GM12878 (cell line): ENCODE measurements at regions not wholly inside any gene's neighbourhood (a gene's known extent, or its start where the extent isn't known, plus 50 kb on each side); places are given as distances from the start of the nearest gene placed in this dataset.

Source experiments
- ATAC-seq: fragments of 200-7000 bp; cut with Tn5 transposase; 3 replicates; pipeline ENCODE4 v1.9.1; 2020; ENCODE audit warnings: mild to moderate bottlenecking, moderate library complexity
- BruUV-seq: library from RNA; stranded (reverse); fragments of 400-500 nt; replicated peaks from 2 replicates; lab custom pipeline; 2021; lab: Mats Ljungman, UMichigan
- CTCF ChIA-PET: fragments of 300-600 bp; sonication (Branson Sonifier 250); formaldehyde crosslinking; extraction: SDS; loops from one replicate; lab custom pipeline; 2021; ENCODE audit warnings: inconsistent platforms; lab: Yijun Ruan, JAX
- POLR2A ChIA-PET: fragments of 350-600 bp; formaldehyde crosslinking; extraction: SDS; loops from one replicate; lab custom pipeline; 2021; ENCODE audit warnings: inconsistent platforms; lab: Charles Lee
- RAD21 ChIA-PET: fragments of 300-600 bp; sonication (Branson Sonifier 250); formaldehyde crosslinking; loops from one replicate; lab custom pipeline; 2023; ENCODE audit warnings: antibody characterized with exemption; ENCODE audit not compliant: unreplicated experiment; lab: Charles Lee
- SMC1A ChIA-PET: fragments of 300-600 bp; sonication (Branson Sonifier 250); formaldehyde crosslinking; loops from one replicate; lab custom pipeline; 2023; ENCODE audit not compliant: unreplicated experiment, uncharacterized antibody; lab: Charles Lee
- DNase-seq: peaks from one replicate; pipeline ENCODE4 v3.0.0-alpha.2; 2011; ENCODE audit warnings: low read depth, low spot score
- FAIRE-seq: peaks from 3 replicates; lab custom pipeline; 2011; peaks lifted over from hg19 to GRCh38; lab: Jason Lieb, UNC
- H2AFZ ChIP-seq: 2 replicates; pipeline ENCODE4 v1.6.0; 2011; ENCODE audit warnings: low read depth, low read length, control low read depth; ENCODE audit not compliant: control insufficient read depth
- H3K27ac ChIP-seq: 2 replicates; pipeline ENCODE4 v1.5.1; 2011; ENCODE audit warnings: control low read depth; ENCODE audit not compliant: control insufficient read depth, insufficient read depth
- H3K27me3 ChIP-seq, 2 experiments: replicated peaks in 1 of 2; 2 replicates each; pipeline versions ENCODE4 v1.6.0 to v1.6.1; 2011; ENCODE audit warnings: low read length in 1 of 2; ENCODE audit not compliant: control insufficient read depth in 2 of 2, insufficient read depth in 2 of 2
- H3K36me3 ChIP-seq, 2 experiments: 2 replicates each; pipeline ENCODE4 v1.5.1; 2011; ENCODE audit warnings: low read length in 1 of 2; ENCODE audit not compliant: control insufficient read depth in 2 of 2, insufficient read depth in 2 of 2
- H3K4me1 ChIP-seq: 2 replicates; pipeline ENCODE4 v1.6.1; 2011; ENCODE audit warnings: mild to moderate bottlenecking, low read length, moderate library complexity, mixed read lengths; ENCODE audit not compliant: control insufficient read depth, insufficient read depth
- H3K4me2 ChIP-seq: 2 replicates; pipeline ENCODE4 v1.6.0; 2011; ENCODE audit warnings: control low read depth; ENCODE audit not compliant: control insufficient read depth, insufficient read depth
- H3K4me3 ChIP-seq: fragments of 200-600 bp; sonication (generic); 2 replicates; pipeline ENCODE4 v1.5.1; 2016
- H3K79me2 ChIP-seq: 2 replicates; pipeline ENCODE4 v1.6.0; 2011; ENCODE audit warnings: low read length; ENCODE audit not compliant: control insufficient read depth, insufficient read depth
- H3K9ac ChIP-seq: 2 replicates; pipeline ENCODE4 v1.8.0; 2011; ENCODE audit warnings: low read length, control low read depth, mixed read lengths; ENCODE audit not compliant: control insufficient read depth, insufficient read depth
- H3K9me3 ChIP-seq: replicated peaks from 3 replicates; pipeline ENCODE4 v1.5.1; 2011; ENCODE audit warnings: mild to moderate bottlenecking, low read length; ENCODE audit not compliant: control insufficient read depth, insufficient read depth
- H4K20me1 ChIP-seq: 2 replicates; pipeline ENCODE4 v1.6.0; 2011; ENCODE audit not compliant: control insufficient read depth, insufficient read depth
- ELK1 ChIP-seq: IDR thresholded peaks from 2 replicates; pipeline ENCODE4 v1.6.1; 2012; ENCODE audit warnings: low read depth, low read length, improper control_type of control experiment
- FOXK2 ChIP-seq: fragments of 450-650 bp; IDR thresholded peaks from 2 replicates; pipeline ENCODE4 v1.6.1; 2017; ENCODE audit warnings: mild to moderate bottlenecking, moderate library complexity
- PML ChIP-seq: IDR thresholded peaks from 2 replicates; pipeline ENCODE4 v1.6.1; 2012; ENCODE audit warnings: low read length, inconsistent platforms
- RAD21 ChIP-seq: IDR thresholded peaks from 2 replicates; pipeline ENCODE4 v1.6.1; 2011; ENCODE audit warnings: mild to moderate bottlenecking, low read depth, low read length, moderate library complexity; ENCODE audit not compliant: insufficient read depth
- SMC3 ChIP-seq: IDR thresholded peaks from 2 replicates; pipeline ENCODE4 v1.6.1; 2011; ENCODE audit warnings: low read length, improper control_type of control experiment, borderline replicate concordance
- WGBS: methylation state at CpG from one replicate; pipeline ENCODE4 v1.1.6; 2016; ENCODE audit warnings: low lambda C conversion rate; ENCODE audit not compliant: insufficient replicate concordance, insufficient coverage; ENCODE audit errors: missing lambda C conversion rate; 5-methylcytosine and 5-hydroxymethylcytosine counted together
- in situ Hi-C: fragments of 300-500 bp; cut with MboI; formaldehyde crosslinking; loops from 9 replicates; pipeline ENCODE4 v1.14.3; 2018; ENCODE audit warnings: mixed read lengths
- intact Hi-C: fragments of 100-400 bp; cut with micrococcal nuclease; formaldehyde crosslinking; loops from one replicate; pipeline ENCODE4 v1.14.2; 2022; ENCODE audit not compliant: unreplicated experiment
- TF ChIP-seq, protein P1 (sequence below): fragments of 150-350 bp; IDR thresholded peaks from 2 replicates; pipeline ENCODE4 v1.6.1; 2016; ENCODE audit warnings: low read depth, low read length
- TF ChIP-seq, protein P2 (sequence below), 3 experiments: IDR thresholded peaks in 2 of 3; conservative IDR thresholded peaks in 1 of 3; 2 replicates each; pipeline ENCODE4 v1.5.1; 2011; ENCODE audit warnings: low read depth in 3 of 3, low read length in 3 of 3, mild to moderate bottlenecking in 3 of 3, control low read depth in 2 of 3, moderate library complexity in 2 of 3, inconsistent platforms in 1 of 3, mixed read lengths in 1 of 3; ENCODE audit not compliant: control insufficient read depth in 2 of 3, insufficient read depth in 1 of 3; ENCODE audit errors: extremely low read depth in 1 of 3

GRCh38 chr9:26329974-26330373, 562.6 kb downstream of the CAAP1 start:
- ATAC-seq = no peak
- H3K9me3 ChIP-seq = no peaks in the 10 kb centered on the region
- no peak for DNase-seq
- no peaks in the 10 kb centered on the region for H3K36me3 ChIP-seq
- no peak for TF ChIP-seq PML
- TF ChIP-seq, protein P1, sequence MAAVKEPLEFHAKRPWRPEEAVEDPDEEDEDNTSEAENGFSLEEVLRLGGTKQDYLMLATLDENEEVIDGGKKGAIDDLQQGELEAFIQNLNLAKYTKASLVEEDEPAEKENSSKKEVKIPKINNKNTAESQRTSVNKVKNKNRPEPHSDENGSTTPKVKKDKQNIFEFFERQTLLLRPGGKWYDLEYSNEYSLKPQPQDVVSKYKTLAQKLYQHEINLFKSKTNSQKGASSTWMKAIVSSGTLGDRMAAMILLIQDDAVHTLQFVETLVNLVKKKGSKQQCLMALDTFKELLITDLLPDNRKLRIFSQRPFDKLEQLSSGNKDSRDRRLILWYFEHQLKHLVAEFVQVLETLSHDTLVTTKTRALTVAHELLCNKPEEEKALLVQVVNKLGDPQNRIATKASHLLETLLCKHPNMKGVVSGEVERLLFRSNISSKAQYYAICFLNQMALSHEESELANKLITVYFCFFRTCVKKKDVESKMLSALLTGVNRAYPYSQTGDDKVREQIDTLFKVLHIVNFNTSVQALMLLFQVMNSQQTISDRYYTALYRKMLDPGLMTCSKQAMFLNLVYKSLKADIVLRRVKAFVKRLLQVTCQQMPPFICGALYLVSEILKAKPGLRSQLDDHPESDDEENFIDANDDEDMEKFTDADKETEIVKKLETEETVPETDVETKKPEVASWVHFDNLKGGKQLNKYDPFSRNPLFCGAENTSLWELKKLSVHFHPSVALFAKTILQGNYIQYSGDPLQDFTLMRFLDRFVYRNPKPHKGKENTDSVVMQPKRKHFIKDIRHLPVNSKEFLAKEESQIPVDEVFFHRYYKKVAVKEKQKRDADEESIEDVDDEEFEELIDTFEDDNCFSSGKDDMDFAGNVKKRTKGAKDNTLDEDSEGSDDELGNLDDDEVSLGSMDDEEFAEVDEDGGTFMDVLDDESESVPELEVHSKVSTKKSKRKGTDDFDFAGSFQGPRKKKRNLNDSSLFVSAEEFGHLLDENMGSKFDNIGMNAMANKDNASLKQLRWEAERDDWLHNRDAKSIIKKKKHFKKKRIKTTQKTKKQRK = no peak
- H3K4me2 ChIP-seq = no peak overlapping the region
- no peak overlapping the region for H2AFZ ChIP-seq
- CTCF ChIA-PET = no interaction called here
- no peak overlapping the region for H3K9ac ChIP-seq
- no peak for FAIRE-seq
- SMC1A ChIA-PET = no interaction called here
- in situ Hi-C loops = loop anchor here (5.0 kb wide), 1 partner anchor 368 kb away; no protein-coding TSS in a partner anchor
- H3K27ac ChIP-seq = no peak overlapping the region
- intact Hi-C loops = no loop called here
- POLR2A ChIA-PET = no interaction called here
- H3K79me2 ChIP-seq = no peaks in the 10 kb centered on the region
- WGBS = 10% methylated on average over 3 of the region's 3 CpGs
- no TSS peak for BruUV-seq
- H3K4me3 ChIP-seq = no peak overlapping the region
- H4K20me1 ChIP-seq = no peaks in the 10 kb centered on the region
- H3K27me3 ChIP-seq = no peaks in the 10 kb centered on the region
- RAD21 ChIA-PET = no interaction called here
- no peaks in the 10 kb centered on the region for H3K4me1 ChIP-seq

DNA sequence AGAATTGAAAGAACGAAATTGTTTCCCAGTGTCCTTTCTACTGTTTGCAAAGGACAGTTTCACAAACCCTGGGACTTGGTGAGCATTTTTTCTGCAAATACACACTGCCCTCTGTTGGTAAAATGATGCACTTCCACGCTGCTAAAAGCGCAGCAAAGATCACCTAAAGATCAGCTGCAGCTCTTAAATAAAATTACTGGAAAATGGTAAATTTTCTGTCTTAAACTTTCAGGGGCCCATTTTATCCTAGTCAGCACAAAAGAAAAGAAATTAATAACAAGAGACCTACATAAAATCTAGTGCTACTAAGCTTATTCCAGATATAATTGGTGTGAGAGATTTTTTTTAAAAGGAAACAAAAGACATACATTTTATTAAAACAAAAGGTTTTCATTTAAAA, 566.0 kb downstream of the CAAP1 start:
- ChIA-PET POLR2A (no interaction called here), SMC1A (interaction anchor here (0.7 to 2.8 kb wide), 7 partner anchors 9 to 364 kb away, joined by 3 to 11 read pairs (median 4); no protein-coding TSS in a partner anchor), CTCF (interaction anchor here (0.7 to 4.3 kb wide), 12 partner anchors 8 to 366 kb away, joined by 3 to 31 read pairs (median 3); no protein-coding TSS in a partner anchor), RAD21 (interaction anchor here (0.9 to 1.0 kb wide), 2 partner anchors 361 to 362 kb away, joined by 3 to 6 read pairs; no protein-coding TSS in a partner anchor)
- Histone ChIP-seq H3K4me1 (no peaks in the 10 kb centered on the region), H3K9me3 (no peaks in the 10 kb centered on the region), H3K27ac (no peak overlapping the region), H3K9ac (no peak overlapping the region), H3K79me2 (no peaks in the 10 kb centered on the region), H2AFZ (no peak overlapping the region), H3K4me2 (no peak overlapping the region), H3K36me3 (no peaks in the 10 kb centered on the region), H4K20me1 (no peaks in the 10 kb centered on the region), H3K27me3 (no peaks in the 10 kb centered on the region), H3K4me3 (no peak overlapping the region)
- 0% methylated on average over 3 of the region's 3 CpGs for WGBS
- intact Hi-C loops (loop anchor here (1.0 kb wide), 1 partner anchor 362 kb away; no protein-coding TSS in a partner anchor), in situ Hi-C loops (loop anchor here (5.0 kb wide), 1 partner anchor 364 kb away; no protein-coding TSS in a partner anchor)
- DNase-seq (peak; percentile 17), ATAC-seq (peak; percentile 86), FAIRE-seq (peak; percentile 65)
- no TSS peak for BruUV-seq
- TF ChIP-seq RAD21 (peak; percentile 75), SMC3 (peak; percentile 70), FOXK2 (no peak), ELK1 (no peak)
- TF ChIP-seq, protein P2, sequence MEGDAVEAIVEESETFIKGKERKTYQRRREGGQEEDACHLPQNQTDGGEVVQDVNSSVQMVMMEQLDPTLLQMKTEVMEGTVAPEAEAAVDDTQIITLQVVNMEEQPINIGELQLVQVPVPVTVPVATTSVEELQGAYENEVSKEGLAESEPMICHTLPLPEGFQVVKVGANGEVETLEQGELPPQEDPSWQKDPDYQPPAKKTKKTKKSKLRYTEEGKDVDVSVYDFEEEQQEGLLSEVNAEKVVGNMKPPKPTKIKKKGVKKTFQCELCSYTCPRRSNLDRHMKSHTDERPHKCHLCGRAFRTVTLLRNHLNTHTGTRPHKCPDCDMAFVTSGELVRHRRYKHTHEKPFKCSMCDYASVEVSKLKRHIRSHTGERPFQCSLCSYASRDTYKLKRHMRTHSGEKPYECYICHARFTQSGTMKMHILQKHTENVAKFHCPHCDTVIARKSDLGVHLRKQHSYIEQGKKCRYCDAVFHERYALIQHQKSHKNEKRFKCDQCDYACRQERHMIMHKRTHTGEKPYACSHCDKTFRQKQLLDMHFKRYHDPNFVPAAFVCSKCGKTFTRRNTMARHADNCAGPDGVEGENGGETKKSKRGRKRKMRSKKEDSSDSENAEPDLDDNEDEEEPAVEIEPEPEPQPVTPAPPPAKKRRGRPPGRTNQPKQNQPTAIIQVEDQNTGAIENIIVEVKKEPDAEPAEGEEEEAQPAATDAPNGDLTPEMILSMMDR (IDR thresholded peaks at IDR 0.05 in 2 of 3, conservative IDR thresholded peaks at IDR 0.05 in 1 of 3; ENCODE audit: control insufficient read depth in 2 of 3, extremely low read depth in 1 of 3, insufficient read depth in 1 of 3, low read depth in 3 of 3, low read length in 3 of 3) = peak; percentile 69 to 77 (median 73)
